Neuronal stem cell (in vitro differentiated cells): ENCODE measurements at regions not wholly inside any gene's neighbourhood (a gene's known extent, or its start where the extent isn't known, plus 50 kb on each side); places are given as distances from the start of the nearest gene placed in this dataset.
A peak's percentile ranks its signal among the peaks of the same experiment; 100 is the strongest.

Source experiments
- DNase-seq: peaks from one replicate; pipeline ENCODE4 v3.0.0-alpha.2; 2013; ENCODE audit warnings: low spot score
- H2AFZ ChIP-seq: one replicate; pipeline ENCODE4 v1.6.1; 2013; ENCODE audit warnings: mild to moderate bottlenecking, low read length, inconsistent platforms
- H2AK5ac ChIP-seq: 2 replicates; pipeline ENCODE4 v1.6.1; 2013; ENCODE audit warnings: low read depth, mild to moderate bottlenecking, inconsistent platforms, low read length, moderate library complexity, mixed read lengths
- H2BK120ac ChIP-seq: 2 replicates; pipeline ENCODE4 v1.6.1; 2013; ENCODE audit warnings: low read depth, mild to moderate bottlenecking, inconsistent platforms, low read length, moderate library complexity, mixed read lengths
- H2BK12ac ChIP-seq: one replicate; pipeline ENCODE4 v1.6.1; 2013; ENCODE audit warnings: low read length, inconsistent platforms
- H2BK15ac ChIP-seq: 2 replicates; pipeline ENCODE4 v1.6.1; 2013; ENCODE audit warnings: mild to moderate bottlenecking, low read length, inconsistent platforms, mixed read lengths
- H2BK5ac ChIP-seq: one replicate; pipeline ENCODE4 v1.6.1; 2013; ENCODE audit warnings: inconsistent platforms, mild to moderate bottlenecking, low read length, moderate library complexity
- H3K14ac ChIP-seq: one replicate; pipeline ENCODE4 v1.6.1; 2013; ENCODE audit warnings: low read length, inconsistent platforms
- H3K18ac ChIP-seq: 2 replicates; pipeline ENCODE4 v1.6.1; 2013; ENCODE audit warnings: low read length, inconsistent platforms
- H3K23ac ChIP-seq: 2 replicates; pipeline ENCODE4 v1.6.1; 2013; ENCODE audit warnings: low read depth, mild to moderate bottlenecking, mixed read lengths, low read length, inconsistent platforms; ENCODE audit not compliant: poor library complexity
- H3K27ac ChIP-seq: replicated peaks from 3 replicates; pipeline ENCODE4 v1.5.1; 2013; ENCODE audit warnings: low read length, inconsistent platforms
- H3K27me3 ChIP-seq, 3 experiments: 2 replicates each; pipeline ENCODE4 v1.6.1; 2013; ENCODE audit warnings: low read length in 3 of 3, mild to moderate bottlenecking in 2 of 3, inconsistent platforms in 1 of 3, low read depth in 1 of 3, mixed read lengths in 1 of 3, moderate library complexity in 1 of 3; ENCODE audit not compliant: control insufficient read depth in 3 of 3, insufficient read depth in 3 of 3
- H3K36me3 ChIP-seq, 2 donors: replicated peaks in 1 of 2; 2 replicates each; pipeline ENCODE4 v1.6.1; 2013; ENCODE audit warnings: low read length in 2 of 2; ENCODE audit not compliant: control insufficient read depth in 2 of 2, insufficient read depth in 2 of 2
- H3K4ac ChIP-seq: 2 replicates; pipeline ENCODE4 v1.6.1; 2013; ENCODE audit warnings: inconsistent platforms, mild to moderate bottlenecking, low read length, moderate library complexity
- H3K4me1 ChIP-seq, 2 donors: 1 replicate in 1 of 2; 2 replicates in 1 of 2; pipeline ENCODE4 v1.6.1; 2013; ENCODE audit warnings: low read length in 2 of 2, low read depth in 1 of 2; ENCODE audit not compliant: control insufficient read depth in 2 of 2, insufficient read depth in 1 of 2
- H3K4me2 ChIP-seq: one replicate; pipeline ENCODE4 v1.6.1; 2013; ENCODE audit warnings: mild to moderate bottlenecking, low read length, inconsistent platforms; ENCODE audit not compliant: insufficient read depth, poor library complexity, severe bottlenecking
- H3K4me3 ChIP-seq, 2 donors: 2 replicates each; pipeline ENCODE4 v1.5.1; 2013; ENCODE audit warnings: low read length in 2 of 2, mild to moderate bottlenecking in 2 of 2, inconsistent platforms in 1 of 2, moderate library complexity in 1 of 2
- H3K79me1 ChIP-seq: one replicate; pipeline ENCODE4 v1.6.1; 2013; ENCODE audit warnings: low read depth, mild to moderate bottlenecking, inconsistent platforms, low read length, moderate library complexity
- H3K9ac ChIP-seq: one replicate; pipeline ENCODE4 v1.6.1; 2013; ENCODE audit warnings: mild to moderate bottlenecking, low read depth, low read length, inconsistent platforms; ENCODE audit not compliant: poor library complexity
- H3K9me3 ChIP-seq, 2 donors: replicated peaks in 1 of 2; 2 replicates each; pipeline versions ENCODE3 to v1.6.1; 2013; ENCODE audit warnings: low read length in 2 of 2, mild to moderate bottlenecking in 2 of 2, inconsistent platforms in 1 of 2, low read depth in 1 of 2, mixed read lengths in 1 of 2, moderate library complexity in 1 of 2; ENCODE audit not compliant: control insufficient read depth in 2 of 2, insufficient read depth in 1 of 2
- H4K8ac ChIP-seq: one replicate; pipeline ENCODE4 v1.6.1; 2013; ENCODE audit warnings: low read depth, mild to moderate bottlenecking, inconsistent platforms, low read length, moderate library complexity
- H4K91ac ChIP-seq: one replicate; pipeline ENCODE4 v1.6.1; 2013; ENCODE audit warnings: low read length, low read depth, mild to moderate bottlenecking, inconsistent platforms; ENCODE audit not compliant: poor library complexity
- WGBS, 2 donors: extraction: QIAGEN DNeasy Blood & Tissue Kit; methylation state at CpG; one replicate each; pipeline ENCODE4 v1.1.7; 2013; ENCODE audit warnings: missing lambda C conversion rate in 2 of 2, mixed read lengths in 1 of 2; ENCODE audit not compliant: insufficient read length in 2 of 2, insufficient replicate concordance in 1 of 2; ENCODE audit errors: extremely low coverage in 2 of 2; 5-methylcytosine and 5-hydroxymethylcytosine counted together

- Histone ChIP-seq H4K8ac (no peak overlapping the region), H3K27ac (no peak overlapping the region)
Measured at GRCh38 chr2:56086336-56086735, 97.5 kb upstream of the CCDC85A start.

GRCh38 chr2:56088411-56088810 lies 95.4 kb upstream of the CCDC85A start:
- H3K4me1 ChIP-seq, result peaks cover 0 to 4% of the 10 kb centered on the region in 2 donors
- H3K18ac ChIP-seq, result no peak overlapping the region
- H3K36me3 ChIP-seq, result no peaks in the 10 kb centered on the region
- no peak overlapping the region for H2BK12ac ChIP-seq
- no peak overlapping the region for H3K9ac ChIP-seq
- H3K4me2 ChIP-seq, result no peak overlapping the region
- no peak overlapping the region for H3K27ac ChIP-seq
- WGBS, 2 donors, result no CpG with 5 or more reads among the region's 4 CpGs
- no peak overlapping the region for H3K4me3 ChIP-seq
- no peak overlapping the region for H2BK120ac ChIP-seq
- H4K8ac ChIP-seq, result no peak overlapping the region
- peaks cover 0 to 2% (median 0%) of the 10 kb centered on the region in 3 experiments for H3K27me3 ChIP-seq
- H2BK15ac ChIP-seq, result no peak overlapping the region
- no peak overlapping the region for H4K91ac ChIP-seq
- no peak overlapping the region for H2BK5ac ChIP-seq
- H2AK5ac ChIP-seq, result no peak overlapping the region
- H3K14ac ChIP-seq, result no peak overlapping the region
- H3K23ac ChIP-seq, result no peak overlapping the region
- no peak for DNase-seq
- no peak overlapping the region for H3K4ac ChIP-seq
- H2AFZ ChIP-seq, result no peak overlapping the region
- H3K9me3 ChIP-seq, result peaks cover 0 to 3% of the 10 kb centered on the region in 2 donors
- H3K79me1 ChIP-seq, result no peaks in the 10 kb centered on the region

More at GRCh38 chr2:56086336-56086735, 97.5 kb upstream of the CCDC85A start:
- Histone ChIP-seq H2BK120ac (no peak overlapping the region), H4K91ac (no peak overlapping the region), H3K36me3 (no peaks in the 10 kb centered on the region), H3K14ac (no peak overlapping the region), H3K79me1 (no peaks in the 10 kb centered on the region), H3K23ac (no peak overlapping the region), H2AFZ (no peak overlapping the region), H3K4me1 (peaks cover 0 to 4% of the 10 kb centered on the region in 2 donors), H2BK15ac (no peak overlapping the region), H3K4me3 (peak overlapping the region in 1 of 2 donors; percentile 63), H3K4me2 (no peak overlapping the region), H3K9me3 (no peaks in the 10 kb centered on the region), H2BK12ac (no peak overlapping the region), H3K9ac (no peak overlapping the region), H2BK5ac (no peak overlapping the region), H2AK5ac (no peak overlapping the region), H3K18ac (no peak overlapping the region), H3K27me3 (peaks cover 0 to 2% (median 0%) of the 10 kb centered on the region in 3 experiments), H3K4ac (no peak overlapping the region)
- WGBS, 2 donors, result no CpG with 5 or more reads among the region's 7 CpGs
- DNase-seq, result no peak

- Histone ChIP-seq H2AFZ (no peak overlapping the region), H2BK15ac (no peak overlapping the region), H3K9ac (no peak overlapping the region), H2AK5ac (no peak overlapping the region), H2BK12ac (no peak overlapping the region), H2BK5ac (no peak overlapping the region), H3K27ac (no peak overlapping the region), H3K4ac (no peak overlapping the region), H3K27me3 (peaks cover 0 to 2% (median 0%) of the 10 kb centered on the region in 3 experiments), H3K79me1 (no peaks in the 10 kb centered on the region), H3K14ac (no peak overlapping the region), H4K8ac (no peak overlapping the region), H3K23ac (no peak overlapping the region), H4K91ac (no peak overlapping the region), H3K18ac (no peak overlapping the region), H3K4me1 (peaks cover 0 to 4% of the 10 kb centered on the region in 2 donors), H2BK120ac (no peak overlapping the region), H3K4me2 (no peak overlapping the region), H3K9me3 (peaks cover 0 to 3% of the 10 kb centered on the region in 2 donors), H3K4me3 (no peak overlapping the region), H3K36me3 (no peaks in the 10 kb centered on the region)
- no peak for DNase-seq
- WGBS, 2 donors, result no CpG with 5 or more reads among the region's 3 CpGs
Measured at GRCh38 chr2:56089931-56090330, 93.9 kb upstream of the CCDC85A start.

- H2AFZ ChIP-seq, result no peak overlapping the region
- no peak overlapping the region for H4K8ac ChIP-seq
- H3K27me3 ChIP-seq, result no peaks in the 10 kb centered on the region
- H2BK15ac ChIP-seq, result no peak overlapping the region
- H3K27ac ChIP-seq, result no peak overlapping the region
- H3K79me1 ChIP-seq, result no peaks in the 10 kb centered on the region
- H2AK5ac ChIP-seq, result no peak overlapping the region
- H3K9ac ChIP-seq, result no peak overlapping the region
- no peak overlapping the region for H3K14ac ChIP-seq
- no peak overlapping the region for H3K4me3 ChIP-seq
- H2BK12ac ChIP-seq, result no peak overlapping the region
- H3K9me3 ChIP-seq, result no peaks in the 10 kb centered on the region
- H3K23ac ChIP-seq, result no peak overlapping the region
- H3K4ac ChIP-seq, result no peak overlapping the region
- H3K36me3 ChIP-seq, result no peaks in the 10 kb centered on the region
- no peak overlapping the region for H4K91ac ChIP-seq
- DNase-seq, result no peak
- H3K18ac ChIP-seq, result no peak overlapping the region
- no peak overlapping the region for H3K4me2 ChIP-seq
- H2BK5ac ChIP-seq, result no peak overlapping the region
- H3K4me1 ChIP-seq, result no peaks in the 10 kb centered on the region
- H2BK120ac ChIP-seq, result no peak overlapping the region
Measured at GRCh38 chr2:56099963-56100362, 83.8 kb upstream of the CCDC85A start.
